ENCODE measurements at regions not wholly inside any gene's neighbourhood (a gene's known extent, or its start where the extent isn't known, plus 50 kb on each side); places are given as distances from the start of the nearest gene placed in this dataset.
"Not testable (repeated sequence)": the region's sequence is repeated elsewhere in the genome, so short reads cannot be mapped to it uniquely, and the experiment has no call there.

DNA sequence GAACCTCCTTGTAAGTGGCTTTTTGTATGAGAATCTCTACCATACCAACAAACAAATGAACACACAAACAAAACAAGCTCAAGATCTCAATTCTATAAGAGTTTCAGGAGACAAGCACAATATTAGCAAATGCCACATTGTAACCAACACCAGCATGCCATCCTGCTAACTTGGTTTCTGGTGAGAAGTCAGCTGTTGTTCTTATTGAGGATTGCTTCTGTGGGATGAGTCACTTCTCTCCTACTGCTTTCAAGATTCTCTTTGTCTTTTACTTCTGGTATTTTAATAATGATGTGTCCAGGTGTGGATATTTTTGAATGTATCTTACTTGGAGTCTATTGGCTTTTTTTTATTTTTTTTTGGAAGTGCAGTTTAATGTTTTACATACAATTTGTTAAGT is 131.7 kb downstream of the BCL2L11 start:
- peak; percentile 13 for DNase-seq

GRCh38 chr2:111254916-111255315 is 134.2 kb downstream of the BCL2L11 start:
- DNase-seq, result peak; percentile 15

GRCh38 chr2:111256628-111257027 is 135.9 kb downstream of the BCL2L11 start:
- DNase-seq, result not testable (repeated sequence)

- not testable (repeated sequence) for DNase-seq
These were observed 136.9 kb downstream of the BCL2L11 start for GRCh38 chr2:111257607-111258006.

DNA sequence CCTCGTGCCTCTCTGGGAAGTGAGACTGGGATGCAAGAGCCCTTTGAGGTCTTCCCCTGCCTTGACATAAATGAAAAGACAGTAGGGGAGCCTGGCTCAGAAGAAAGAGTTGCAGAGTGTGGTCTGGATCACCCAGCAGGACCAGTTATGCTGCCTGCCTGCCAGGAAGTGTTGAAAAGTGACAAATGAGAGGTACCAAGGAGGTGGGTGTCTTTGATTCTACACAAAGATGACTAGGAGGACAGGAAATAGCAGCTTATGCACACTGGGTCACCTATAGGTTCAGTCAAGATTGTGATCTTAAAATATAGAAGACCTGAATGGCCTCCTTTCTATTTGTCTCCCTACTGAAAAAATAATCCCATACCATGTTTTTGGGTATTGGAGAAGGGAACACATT is 137.6 kb downstream of the BCL2L11 start:
- DNase-seq, result not testable (repeated sequence)

DNA sequence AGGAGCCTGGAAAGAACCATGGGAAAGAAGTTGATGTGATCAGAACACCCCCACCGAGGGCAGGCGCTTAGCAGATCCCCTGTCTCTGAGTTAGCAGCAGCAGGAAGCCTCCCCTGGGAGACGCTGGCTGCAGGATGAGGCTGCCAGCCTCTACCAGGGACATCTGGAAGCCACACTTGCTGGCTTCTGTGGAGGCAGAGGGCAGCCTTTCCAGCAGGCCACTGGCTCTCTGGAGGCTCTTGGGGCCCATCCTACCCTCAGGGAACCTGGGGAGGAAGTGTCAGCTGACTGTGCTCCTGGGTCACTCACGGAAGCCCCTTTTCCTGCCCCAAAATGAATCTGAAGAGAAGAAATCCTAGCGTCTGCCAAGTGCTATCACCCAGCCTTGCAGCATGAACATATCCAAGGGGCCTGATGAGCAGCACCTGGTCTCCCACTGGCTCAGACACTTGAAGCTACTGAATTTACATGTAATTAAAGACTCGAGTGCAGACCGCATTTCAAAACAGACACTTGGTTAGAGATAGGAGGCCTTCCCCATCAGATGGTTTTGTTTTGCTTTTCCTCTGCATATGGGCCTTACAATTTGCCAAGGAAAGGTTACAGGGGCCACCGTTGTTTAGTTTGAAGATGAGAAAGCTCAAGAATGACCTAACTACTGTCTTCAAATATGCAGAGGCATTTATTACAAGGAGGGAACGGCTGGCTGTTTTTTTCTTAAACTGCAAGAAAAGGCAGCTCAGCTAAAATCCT is 142.1 kb downstream of the BCL2L11 start:
- not testable (repeated sequence) for DNase-seq

GRCh38 chr2:111263380-111264017 is 142.8 kb downstream of the BCL2L11 start:
- not testable (repeated sequence) for DNase-seq

DNA sequence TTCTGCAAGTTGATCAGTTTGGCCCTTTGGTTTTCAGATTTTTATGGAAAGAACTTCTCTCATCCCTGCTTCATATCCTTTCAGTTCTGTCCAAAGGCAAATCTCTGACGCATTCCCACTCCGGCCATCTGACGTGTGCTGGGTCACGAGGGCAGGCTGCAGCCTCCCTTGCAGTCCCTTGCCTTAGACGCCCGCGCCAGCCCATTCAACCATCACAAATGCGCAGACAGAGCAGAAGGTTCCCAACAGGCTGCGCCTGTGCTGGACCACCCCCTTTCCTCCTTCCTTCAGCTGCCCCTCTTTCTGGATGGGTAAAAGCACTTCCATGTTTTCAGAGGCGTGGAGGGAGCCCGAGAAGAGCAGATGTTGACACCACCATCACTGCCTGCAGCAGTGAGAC is 144.2 kb downstream of the BCL2L11 start:
- not testable (repeated sequence) for DNase-seq

DNA sequence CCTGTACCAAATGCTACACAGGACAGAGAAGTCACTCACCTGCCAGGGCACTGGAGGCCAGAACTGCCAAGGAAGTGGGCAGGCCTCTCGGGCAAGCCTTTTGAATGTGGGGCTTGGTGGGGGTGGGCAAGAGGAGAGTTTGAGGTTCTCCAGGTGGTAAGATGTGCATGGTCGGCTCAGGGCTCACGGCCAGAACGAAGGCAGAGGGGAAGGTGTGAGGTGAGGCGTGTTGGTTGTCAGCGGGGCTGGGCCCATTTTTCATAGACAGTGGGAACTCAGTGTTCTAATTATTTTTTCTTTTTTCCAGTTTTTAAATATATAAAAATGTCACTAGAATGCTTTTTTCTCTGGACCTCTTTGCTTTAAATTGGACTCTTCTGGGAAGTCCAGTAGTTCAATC is 145.8 kb downstream of the BCL2L11 start:
- not testable (repeated sequence) for DNase-seq

GRCh38 chr2:111267038-111267437 is 146.3 kb downstream of the BCL2L11 start:
- DNase-seq, result not testable (repeated sequence)

GRCh38 chr2:111269761-111270323 is 149.1 kb downstream of the BCL2L11 start:
- DNase-seq, result not testable (repeated sequence)

- not testable (repeated sequence) for DNase-seq
These were observed 149.9 kb downstream of the BCL2L11 start for GRCh38 chr2:111270569-111270968.

- not testable (repeated sequence) for DNase-seq
These were observed 151.1 kb downstream of the BCL2L11 start for GRCh38 chr2:111271647-111272304.

DNA sequence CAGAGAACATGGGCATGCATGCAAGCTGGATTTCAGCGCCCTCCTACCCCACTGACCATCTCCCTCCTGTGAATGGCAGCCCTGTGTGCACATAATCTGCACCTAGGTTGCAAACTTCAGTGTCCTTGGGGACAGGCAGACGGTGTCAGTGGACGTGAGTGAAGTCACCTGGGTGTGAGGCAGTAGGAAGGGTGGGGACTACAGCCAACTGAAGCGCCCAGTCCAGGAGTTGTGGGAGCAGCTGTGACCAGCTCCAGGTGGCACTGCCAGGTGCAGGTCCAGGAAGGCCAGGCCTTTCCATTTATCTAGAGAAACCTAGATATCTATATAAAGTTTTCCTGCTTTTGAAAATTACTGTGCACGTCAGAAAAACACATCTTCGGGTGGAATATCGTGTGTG is 152.3 kb downstream of the BCL2L11 start:
- DNase-seq, result not testable (repeated sequence)

- DNase-seq, result not testable (repeated sequence)
These were observed 154.5 kb downstream of the BCL2L11 start for GRCh38 chr2:111275047-111275853.

- not testable (repeated sequence) for DNase-seq
These were observed 155.1 kb downstream of the BCL2L11 start for GRCh38 chr2:111275854-111276171.

DNA sequence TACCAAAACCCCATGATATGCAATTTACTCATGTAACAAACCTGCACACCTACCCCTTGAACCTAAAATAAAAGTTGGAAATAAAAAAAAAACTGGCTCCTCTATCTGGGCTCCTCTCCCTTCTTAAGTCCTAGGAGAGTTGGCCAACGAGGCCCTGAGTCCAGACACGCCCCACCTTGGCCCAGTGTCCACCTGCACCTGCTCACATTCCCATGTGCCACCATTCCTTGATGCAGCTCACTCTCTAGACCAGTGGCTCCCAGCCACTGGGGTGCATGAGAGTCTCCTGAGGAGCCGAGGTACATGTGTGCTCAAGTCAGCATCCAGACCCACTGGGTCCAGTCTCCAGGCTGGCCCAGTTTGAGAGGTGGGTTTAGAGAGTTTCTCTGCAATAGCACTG is 157.4 kb downstream of the BCL2L11 start:
- not testable (repeated sequence) for DNase-seq

DNA sequence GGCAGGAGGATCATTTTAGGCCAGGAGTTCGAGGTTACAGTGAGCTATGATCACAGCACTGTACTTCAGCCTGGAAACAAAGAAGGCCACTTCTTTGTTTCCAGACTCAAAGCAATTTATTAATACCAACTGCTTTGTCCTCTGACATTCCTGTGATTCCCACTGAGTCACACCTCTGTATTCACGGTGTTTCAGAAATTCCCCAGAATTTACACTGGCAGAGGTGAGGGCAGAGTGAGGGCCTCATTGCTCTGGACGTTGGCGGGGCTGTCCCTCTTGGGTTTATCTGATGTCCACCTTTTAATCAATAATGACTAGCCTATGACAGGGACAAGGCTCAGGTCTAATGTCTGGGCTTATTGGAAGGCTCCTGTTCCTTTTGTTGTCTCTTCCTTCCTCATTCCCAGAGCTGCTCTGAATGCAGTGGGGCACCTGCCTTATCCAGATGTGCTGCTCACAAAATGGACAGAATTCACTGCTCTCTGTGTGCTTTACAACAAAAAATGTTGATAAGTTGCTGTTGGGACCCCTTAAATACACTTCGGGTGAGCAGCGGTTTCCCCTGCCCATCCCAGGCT is 160.1 kb downstream of the BCL2L11 start:
- not testable (repeated sequence) for DNase-seq

DNA sequence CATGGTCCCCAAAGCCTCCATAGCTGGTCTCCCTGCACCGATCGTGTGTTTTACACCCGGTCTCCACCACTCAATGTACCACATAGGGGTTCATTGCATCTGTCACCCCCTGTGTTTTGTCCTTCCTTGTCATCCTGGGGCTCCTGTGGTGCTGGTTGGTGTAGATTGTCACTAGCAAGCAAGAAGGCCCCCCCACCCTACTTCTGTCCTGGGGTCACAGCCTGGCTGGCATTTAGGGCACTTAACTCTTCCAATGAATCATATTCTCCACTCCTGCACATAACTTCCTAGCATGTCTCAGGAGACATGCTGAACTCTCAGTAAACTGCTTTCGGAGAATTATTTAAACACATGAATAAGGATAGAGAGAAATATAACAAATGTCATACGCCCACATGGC is 161.4 kb downstream of the BCL2L11 start:
- DNase-seq, result not testable (repeated sequence)

GRCh38 chr2:111287646-111288568 is 167.2 kb downstream of the BCL2L11 start:
- DNase-seq, result not testable (repeated sequence)

GRCh38 chr2:111290370-111290769 is 169.7 kb downstream of the BCL2L11 start:
- not testable (repeated sequence) for DNase-seq
